ENCODE measurements at regions not wholly inside any gene's neighbourhood (a gene's known extent, or its start where the extent isn't known, plus 50 kb on each side); places are given as distances from the start of the nearest gene placed in this dataset.

- Histone ChIP-seq H3K4me3 (no peak overlapping the region), H3K9me3 (no peaks in the 10 kb centered on the region), H3K27ac (no peak overlapping the region), H3K4me1 (no peaks in the 10 kb centered on the region), H3K27me3 (no peaks in the 10 kb centered on the region), H3K36me3 (no peaks in the 10 kb centered on the region)
- ATAC-seq (ENCODE audit: low FRiP score in 2 of 2) (no peak), DNase-seq (no peak)
- TF ChIP-seq EP300 (IDR thresholded peaks at IDR 0.05) (no peak), CTCF (IDR thresholded peaks at IDR 0.05) (no peak), POLR2A (IDR thresholded peaks at IDR 0.05) (no peak), POLR2AphosphoS5 (IDR thresholded peaks at IDR 0.05) (no peak)
- WGBS, 2 donors = 19 to 23% methylated on average over 2 of the region's 2 CpGs
Measured at GRCh38 chr1:220430586-220430985, 97.3 kb upstream of the MARK1 start.

DNA sequence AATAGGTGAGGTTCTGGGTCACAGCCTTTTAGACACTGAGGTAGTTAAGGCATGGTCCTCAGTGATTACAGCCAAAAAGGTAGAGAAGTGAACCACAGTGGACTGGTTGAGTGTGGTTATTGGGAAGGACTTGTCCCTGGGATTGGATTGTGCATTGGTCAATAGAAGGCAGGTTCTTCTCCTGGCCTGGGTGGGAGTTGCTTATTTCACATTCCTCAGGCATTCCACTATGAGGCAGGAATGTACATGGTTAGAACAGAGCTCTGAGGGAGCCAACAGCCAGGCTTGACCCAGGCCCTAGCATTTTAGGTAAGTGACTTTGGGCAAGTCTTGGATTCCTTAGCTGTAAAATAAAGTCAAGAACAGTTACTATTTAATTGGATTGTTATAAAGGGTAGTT, 97.9 kb upstream of the MARK1 start:
- Histone ChIP-seq H3K36me3 (no peaks in the 10 kb centered on the region), H3K27me3 (no peaks in the 10 kb centered on the region), H3K4me1 (no peaks in the 10 kb centered on the region), H3K9me3 (no peaks in the 10 kb centered on the region), H3K4me3 (no peak overlapping the region), H3K27ac (no peak overlapping the region)
- DNase-seq (no peak), ATAC-seq (ENCODE audit: low FRiP score in 2 of 2) (no peak)
- TF ChIP-seq EP300 (IDR thresholded peaks at IDR 0.05) = no peak
- no peak for TF ChIP-seq POLR2AphosphoS5 (IDR thresholded peaks at IDR 0.05)
- no peak for TF ChIP-seq CTCF (IDR thresholded peaks at IDR 0.05)
- no peak for TF ChIP-seq POLR2A (IDR thresholded peaks at IDR 0.05)

DNA sequence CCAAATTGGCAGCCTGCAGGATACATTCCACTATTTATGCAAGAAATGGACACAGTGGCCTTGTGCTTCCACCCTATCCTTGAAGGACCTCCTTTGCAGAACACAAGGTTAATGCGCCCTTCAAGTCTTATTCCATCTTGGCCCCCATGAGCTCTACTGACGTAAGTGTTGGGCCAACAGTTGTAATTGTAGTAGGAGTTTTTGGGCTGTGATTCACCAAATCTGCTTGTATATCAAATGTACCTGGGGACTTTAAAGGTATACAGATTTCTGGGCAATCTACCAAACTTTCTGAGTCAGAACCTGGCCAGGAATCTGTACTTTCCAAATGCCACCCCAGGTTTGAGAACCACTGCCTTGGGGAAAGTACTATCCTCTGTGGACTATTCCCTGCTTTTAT, 100.9 kb upstream of the MARK1 start:
- Histone ChIP-seq H3K36me3 (no peaks in the 10 kb centered on the region), H3K27me3 (no peaks in the 10 kb centered on the region), H3K27ac (no peak overlapping the region), H3K4me1 (no peaks in the 10 kb centered on the region), H3K4me3 (no peak overlapping the region), H3K9me3 (no peaks in the 10 kb centered on the region)
- DNase-seq (no peak), ATAC-seq (ENCODE audit: low FRiP score in 2 of 2) (no peak)
- 78 to 90% methylated on average over 2 of the region's 2 CpGs for WGBS, 2 donors
- TF ChIP-seq POLR2A (IDR thresholded peaks at IDR 0.05) (no peak), CTCF (IDR thresholded peaks at IDR 0.05) (no peak), POLR2AphosphoS5 (IDR thresholded peaks at IDR 0.05) (no peak)

DNA sequence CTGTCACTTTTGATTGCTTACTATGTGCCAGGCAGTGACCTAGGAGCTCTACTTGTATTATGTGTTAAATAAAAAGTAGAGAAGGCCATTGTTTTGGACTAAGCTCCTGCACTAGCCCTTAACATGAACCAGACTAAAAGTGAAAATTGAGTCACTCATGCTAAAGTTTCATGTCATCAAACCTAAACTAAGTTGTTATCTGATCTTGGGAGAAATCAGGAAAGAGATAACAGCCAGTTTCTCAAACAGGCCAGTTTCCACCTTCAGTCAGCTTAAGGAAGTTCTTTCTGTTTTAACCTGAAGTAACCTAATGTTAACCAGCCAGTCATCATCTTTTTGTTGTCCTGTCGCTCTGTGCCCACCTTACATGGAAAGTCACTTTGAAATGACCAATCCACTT, 102.1 kb upstream of the MARK1 start:
- no peak overlapping the region for H3K27ac ChIP-seq
- no peak overlapping the region for H3K4me3 ChIP-seq
- no peak for DNase-seq

More for the DNA sequence above, 102.1 kb upstream of the MARK1 start:
- TF ChIP-seq POLR2AphosphoS5 (IDR thresholded peaks at IDR 0.05) (no peak), CTCF (IDR thresholded peaks at IDR 0.05) (no peak), POLR2A (IDR thresholded peaks at IDR 0.05) (no peak), EP300 (IDR thresholded peaks at IDR 0.05) (no peak)
- Histone ChIP-seq H3K4me1 (no peaks in the 10 kb centered on the region), H3K36me3 (no peaks in the 10 kb centered on the region), H3K27me3 (no peaks in the 10 kb centered on the region), H3K9me3 (no peaks in the 10 kb centered on the region)
- no peak for ATAC-seq (ENCODE audit: low FRiP score in 2 of 2)
- WGBS, 2 donors = 83 to 93% methylated on average over 1 of the region's 1 CpG

Data from upper lobe of left lung (tissue), 6 donors.